Caki2 (cell line): ENCODE measurements at regions not wholly inside any gene's neighbourhood (a gene's known extent, or its start where the extent isn't known, plus 50 kb on each side); places are given as distances from the start of the nearest gene placed in this dataset.

Experiments
- DNase-seq: peaks from one replicate; pipeline ENCODE4 v3.0.0-alpha.2; 2015; ENCODE audit warnings: low read depth
- in situ Hi-C: cut with HindIII; loops from 2 replicates; pipeline ENCODE4 v1.10.0; 2016; ENCODE audit warnings: low sequenced_read_pairs, low pct_unique_long_range_greater_than_20kb, mixed read lengths

GRCh38 chr4:23572382-23572781, 317.5 kb downstream of the PPARGC1A start:
- in situ Hi-C loops, result no loop called here

DNA sequence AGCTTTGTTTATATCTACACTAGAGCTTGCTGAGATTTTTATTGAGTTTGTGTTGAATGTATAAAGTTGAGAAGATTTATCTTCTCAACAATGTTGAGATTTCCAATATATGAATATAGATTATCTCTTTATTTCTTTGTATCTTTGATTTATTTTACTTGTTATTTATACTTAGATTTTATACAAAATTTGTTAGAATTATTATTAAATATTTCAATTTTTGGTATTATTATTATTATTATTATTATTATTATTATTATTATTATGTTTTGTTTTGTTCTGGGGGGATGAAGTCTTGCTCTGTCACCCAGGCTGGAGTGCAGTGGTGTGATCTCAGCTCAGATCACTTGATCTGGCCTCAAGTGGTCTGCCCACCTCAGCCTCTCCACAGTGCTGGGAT, 322.5 kb downstream of the PPARGC1A start:
- no peak for DNase-seq
- in situ Hi-C loops, result no loop called here

More at GRCh38 chr4:23572382-23572781, 317.5 kb downstream of the PPARGC1A start:
- no peak for DNase-seq

- in situ Hi-C loops, result no loop called here
- no peak for DNase-seq
Observed at GRCh38 chr4:23560748-23561147, 329.1 kb downstream of the PPARGC1A start.

DNA sequence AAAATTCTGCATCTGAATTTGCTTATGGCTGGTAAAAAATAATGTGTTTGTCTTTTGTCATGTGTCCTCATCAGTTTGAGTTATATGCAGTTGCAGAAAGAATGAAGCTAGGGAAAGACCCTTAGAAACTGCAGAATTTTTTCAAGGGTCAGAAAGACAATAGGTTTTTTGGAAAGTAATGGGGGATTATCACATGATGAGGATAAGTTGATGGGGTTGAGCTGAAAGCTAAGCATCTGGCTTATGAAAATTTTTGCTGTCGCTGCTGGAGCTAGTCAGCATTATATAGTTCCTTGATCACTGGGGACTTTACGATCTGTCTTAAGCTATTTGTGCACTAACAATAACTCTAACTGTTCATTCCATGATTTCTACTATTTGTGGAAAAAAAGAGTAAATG, 331.7 kb downstream of the PPARGC1A start:
- in situ Hi-C loops, result no loop called here
- DNase-seq, result no peak

DNA sequence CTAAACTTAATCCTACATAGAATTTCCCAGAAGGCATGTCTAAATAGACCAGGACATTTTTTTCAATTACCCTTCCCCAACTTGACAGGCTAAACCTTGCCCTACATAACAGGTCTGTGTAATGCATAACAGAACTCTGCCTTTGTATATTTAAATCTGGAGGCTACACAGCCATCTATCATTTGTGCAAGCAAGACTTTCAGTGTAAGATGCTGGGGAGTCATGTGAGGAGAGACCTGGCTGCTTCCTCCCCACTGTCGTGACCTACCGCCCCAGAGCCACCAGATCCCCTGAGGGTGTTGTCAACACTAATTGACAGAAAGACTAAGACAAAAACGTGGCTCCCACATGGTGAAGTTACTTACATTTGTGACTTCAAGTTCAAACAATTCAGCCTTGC, 342.2 kb downstream of the PPARGC1A start:
- in situ Hi-C loops, result no loop called here
- DNase-seq, result no peak

- in situ Hi-C loops, result no loop called here
- no peak for DNase-seq
Observed at GRCh38 chr4:23547096-23547495, 342.8 kb downstream of the PPARGC1A start.

GRCh38 chr4:23539969-23540569, 349.8 kb downstream of the PPARGC1A start:
- DNase-seq, result no peak
- in situ Hi-C loops, result no loop called here

- in situ Hi-C loops, result no loop called here
- DNase-seq, result no peak
Observed at GRCh38 chr4:23533859-23534258, 356.0 kb downstream of the PPARGC1A start.

- DNase-seq, result no peak
- in situ Hi-C loops, result no loop called here
Observed at GRCh38 chr4:23516716-23517115, 373.1 kb downstream of the PPARGC1A start.

DNA sequence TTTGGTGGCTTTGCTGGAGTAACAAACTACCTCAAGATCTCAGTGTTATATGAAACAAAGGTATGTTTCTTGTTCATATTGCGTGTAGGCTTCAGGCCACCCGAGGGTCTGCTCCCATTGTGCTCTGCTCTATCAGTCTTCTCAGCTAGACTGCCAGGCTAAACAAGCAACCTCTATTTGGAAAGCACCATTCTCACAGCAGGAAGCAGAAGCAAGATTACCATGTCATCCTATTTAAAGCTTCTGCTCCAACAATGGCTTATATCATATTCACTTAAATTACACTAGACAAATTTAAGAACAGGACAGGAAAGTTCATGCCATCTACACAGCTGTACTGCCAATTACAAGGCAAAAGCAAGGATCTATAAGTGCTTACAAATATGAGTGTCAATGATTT, 385.8 kb downstream of the PPARGC1A start:
- DNase-seq, result no peak
- in situ Hi-C loops, result no loop called here

DNA sequence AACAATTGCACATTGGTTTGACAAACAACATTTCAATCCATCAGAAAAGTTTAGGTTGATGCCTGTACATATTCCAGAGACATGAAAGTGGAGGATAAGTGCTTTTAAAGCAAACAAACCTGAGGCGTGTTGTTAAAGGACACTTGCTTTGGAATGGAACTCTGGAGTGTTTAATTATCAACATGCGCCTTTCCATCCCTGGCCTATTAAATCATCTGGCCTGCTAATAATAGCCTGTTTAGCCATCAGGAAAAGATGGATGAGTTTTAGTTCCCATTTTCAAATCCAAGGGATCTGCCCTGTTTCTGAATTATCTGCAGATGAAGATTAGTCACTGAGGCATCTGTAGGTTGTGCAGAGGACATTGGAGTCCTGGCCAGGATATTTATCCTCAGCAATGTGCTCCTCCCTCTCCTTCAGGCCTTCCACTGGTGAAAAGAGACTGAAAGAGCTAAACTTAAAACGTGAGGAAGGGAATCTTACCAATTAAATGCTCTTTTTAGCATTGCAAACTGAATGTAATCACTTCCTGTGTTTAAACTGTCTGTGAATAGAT, 388.9 kb downstream of the PPARGC1A start:
- in situ Hi-C loops, result no loop called here
- no peak for DNase-seq

GRCh38 chr4:23485801-23486200, 404.0 kb downstream of the PPARGC1A start:
- no peak for DNase-seq
- in situ Hi-C loops, result no loop called here

DNA sequence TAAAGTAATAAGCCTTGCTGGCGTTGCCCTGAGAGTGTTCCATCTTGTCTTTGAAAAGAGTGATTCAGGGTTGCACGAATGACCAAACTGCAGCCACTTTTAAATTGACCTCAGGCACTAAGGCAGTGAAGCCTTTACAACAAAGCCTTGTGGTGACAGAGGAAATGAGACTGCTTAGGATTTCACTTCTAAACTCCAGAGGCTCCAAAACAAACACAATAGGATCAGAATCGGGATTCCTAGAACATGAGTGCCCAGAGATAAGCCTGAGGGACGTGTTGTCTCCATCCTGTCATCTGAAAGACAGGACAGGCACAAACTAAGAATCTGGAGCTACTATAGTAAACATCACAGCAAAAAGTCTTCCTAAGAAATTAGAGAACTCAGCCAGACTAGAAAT, 405.2 kb downstream of the PPARGC1A start:
- in situ Hi-C loops, result no loop called here
- no peak for DNase-seq

- DNase-seq, result no peak
- in situ Hi-C loops, result no loop called here
Observed at GRCh38 chr4:23483320-23483960, 406.4 kb downstream of the PPARGC1A start.

DNA sequence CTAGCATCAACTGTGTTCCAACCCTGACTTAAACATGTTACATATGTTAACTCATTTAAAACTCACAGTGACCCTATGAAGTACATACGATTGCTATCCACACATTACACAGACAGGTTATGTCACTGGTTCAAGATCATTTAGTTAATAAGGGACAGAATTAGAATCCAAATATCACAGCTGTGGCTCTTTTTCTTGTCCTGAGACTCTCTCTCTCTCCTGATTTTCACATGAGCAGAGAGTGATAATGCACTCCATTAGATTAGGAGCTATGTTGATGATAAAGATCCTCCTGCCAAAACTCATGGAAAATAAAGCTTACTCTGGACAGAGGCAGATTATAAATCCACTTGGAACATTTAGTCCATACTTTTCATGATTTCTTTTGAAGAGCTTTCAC, 408.3 kb downstream of the PPARGC1A start:
- DNase-seq, result no peak
- in situ Hi-C loops, result no loop called here

DNA sequence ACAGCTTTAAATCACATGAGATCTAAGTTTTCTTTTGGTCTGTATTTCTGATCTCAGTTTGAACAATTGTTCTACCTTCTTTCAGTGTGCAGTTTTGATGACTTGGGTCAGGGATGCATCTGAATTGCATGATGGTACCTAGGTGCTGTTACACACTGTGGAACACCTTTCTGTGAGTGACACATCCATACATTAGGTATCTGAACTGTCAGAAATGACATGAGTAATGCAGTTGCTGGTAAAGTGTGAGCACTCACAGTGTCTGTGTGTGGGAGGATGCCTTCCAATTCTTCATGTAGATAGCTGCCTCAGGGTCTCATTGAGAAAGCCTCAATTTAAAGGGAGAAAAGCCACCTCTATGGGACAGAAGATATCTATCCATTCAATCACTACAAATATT, 411.9 kb downstream of the PPARGC1A start:
- DNase-seq, result no peak
- in situ Hi-C loops, result no loop called here

- in situ Hi-C loops, result no loop called here
- DNase-seq, result peak; percentile 5
Observed at GRCh38 chr4:23476515-23477090, 413.2 kb downstream of the PPARGC1A start.

- no peak for DNase-seq
- in situ Hi-C loops, result no loop called here
Observed at GRCh38 chr4:23463071-23463470, 426.8 kb downstream of the PPARGC1A start.

- in situ Hi-C loops, result no loop called here
- no peak for DNase-seq
Observed at GRCh38 chr4:23458054-23458453, 431.8 kb downstream of the PPARGC1A start.

- in situ Hi-C loops, result no loop called here
- DNase-seq, result no peak
Observed at GRCh38 chr4:23456864-23457263, 433.0 kb downstream of the PPARGC1A start.
